NCI-H1417 treated with DMSO at 0.1 percent for 48 hours (cell line): ENCODE measurements at regions not wholly inside any gene's neighbourhood (a gene's known extent, or its start where the extent isn't known, plus 50 kb on each side); places are given as distances from the start of the nearest gene placed in this dataset.
"Not testable (repeated sequence)": the region's sequence is repeated elsewhere in the genome, so short reads cannot be mapped to it uniquely, and the experiment has no call there.

Source experiments
- DNase-seq: peaks from one replicate; lab custom pipeline; 2025; lab: John Stamatoyannopoulos, UW

DNA sequence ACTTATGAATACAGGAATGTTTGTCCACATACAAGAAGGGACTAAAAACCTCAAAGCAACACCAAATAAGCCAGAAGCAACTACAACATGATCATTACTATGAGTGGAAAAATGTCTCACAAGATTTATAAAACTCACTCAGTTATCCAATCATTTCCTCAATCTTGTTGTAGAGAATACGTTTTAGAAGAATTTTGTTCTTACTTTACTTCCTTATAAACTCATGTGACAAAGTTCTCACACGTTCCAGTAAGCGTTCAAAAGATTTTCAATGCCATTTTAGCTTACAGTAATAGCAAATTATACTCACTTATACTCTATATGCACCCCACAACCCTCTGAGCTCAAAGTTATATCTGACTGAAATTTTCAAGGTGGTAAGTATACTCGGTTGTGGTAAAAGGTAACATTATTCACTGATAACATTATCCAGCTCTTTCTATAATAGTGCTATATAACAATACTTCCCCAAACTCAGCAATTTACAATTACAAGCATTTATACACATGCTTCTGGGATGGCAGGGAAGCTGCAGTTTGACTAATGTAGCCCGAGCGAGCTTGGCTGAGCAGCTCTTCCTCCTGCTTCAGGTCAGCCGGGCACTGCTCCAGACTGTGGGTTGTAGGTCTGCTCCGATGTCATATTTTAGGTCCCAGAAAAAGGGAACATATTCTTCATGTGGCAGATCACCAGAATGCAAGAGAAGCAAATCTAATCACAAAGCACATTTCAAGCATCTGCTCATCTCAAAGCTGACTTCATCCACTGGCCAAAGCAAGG lies 226.3 kb downstream of the RCHY1 start:
- DNase-seq = no peak

DNA sequence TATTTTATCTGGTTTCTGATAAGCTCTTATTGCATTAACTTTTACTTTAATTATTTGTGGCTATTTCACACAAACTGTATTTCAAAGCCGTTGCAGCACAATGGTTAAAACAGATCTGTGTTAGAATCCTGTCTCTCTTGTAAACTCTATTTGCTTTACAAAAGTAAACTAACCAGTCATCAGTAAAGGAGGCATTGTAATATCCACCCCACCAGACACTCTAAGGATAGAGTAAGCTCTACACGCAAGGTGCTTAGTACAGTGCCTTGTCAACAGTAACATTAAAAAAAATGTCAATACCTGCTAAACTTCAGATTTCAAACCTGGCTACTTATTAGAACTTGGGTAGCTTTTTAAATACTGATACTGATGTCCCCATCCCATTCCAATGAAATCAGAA lies 228.4 kb downstream of the RCHY1 start:
- DNase-seq = no peak

DNA sequence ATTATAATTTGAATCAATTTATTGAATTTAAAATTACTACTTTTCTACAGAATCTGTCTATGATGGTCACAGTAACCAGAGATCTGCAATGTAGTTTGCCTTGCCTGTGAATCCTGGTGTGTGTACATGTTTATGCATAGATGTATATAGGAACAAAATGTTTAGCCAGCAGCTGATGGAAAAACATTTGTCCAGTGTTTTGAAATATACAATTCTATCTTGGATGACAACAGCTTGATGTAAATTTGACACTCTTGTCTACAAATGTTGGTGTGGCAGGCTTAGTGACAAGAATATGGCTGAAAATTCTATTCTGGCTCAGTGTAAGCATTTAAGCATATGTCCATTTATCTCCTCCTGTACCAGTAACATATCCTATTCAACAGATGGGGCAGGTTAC lies 229.4 kb downstream of the RCHY1 start:
- DNase-seq = no peak

DNA sequence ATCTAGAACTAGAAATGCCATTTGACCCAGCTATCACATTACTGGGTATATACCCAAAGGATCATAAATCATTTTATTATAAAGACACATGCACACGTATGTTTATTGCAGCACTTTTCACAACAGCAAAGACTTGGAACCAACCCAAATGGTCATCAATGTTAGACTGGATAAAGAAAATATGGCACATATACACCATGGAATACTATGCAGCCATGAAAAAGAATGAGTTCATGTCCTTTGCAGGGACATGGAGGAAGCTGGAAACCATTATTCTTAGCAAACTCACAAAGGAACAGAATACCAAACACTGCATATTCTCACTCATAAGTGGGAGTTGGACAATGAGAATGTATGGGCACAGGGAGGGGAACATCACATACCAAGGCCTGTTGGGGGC lies 233.7 kb downstream of the RCHY1 start:
- not testable (repeated sequence) for DNase-seq

DNA sequence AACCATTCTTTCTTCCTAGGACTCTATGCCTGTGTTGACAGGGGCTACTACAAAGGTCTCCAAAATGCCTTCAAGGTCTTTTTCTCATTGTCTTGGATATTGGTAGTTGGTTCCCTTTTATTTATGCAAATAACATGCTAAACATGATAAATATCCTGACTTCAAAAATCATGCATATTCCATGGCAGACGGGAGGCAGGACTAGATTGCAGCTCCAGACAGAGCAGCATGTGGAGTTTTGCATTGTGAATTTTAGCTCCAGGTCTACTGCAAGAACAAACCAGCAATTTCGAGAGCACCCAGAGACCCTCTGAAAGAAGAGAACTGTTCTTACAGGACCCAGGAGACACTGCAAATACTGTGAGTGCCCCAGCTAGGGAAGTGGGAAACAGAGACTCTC lies 254.9 kb downstream of the RCHY1 start:
- DNase-seq = no peak

DNA sequence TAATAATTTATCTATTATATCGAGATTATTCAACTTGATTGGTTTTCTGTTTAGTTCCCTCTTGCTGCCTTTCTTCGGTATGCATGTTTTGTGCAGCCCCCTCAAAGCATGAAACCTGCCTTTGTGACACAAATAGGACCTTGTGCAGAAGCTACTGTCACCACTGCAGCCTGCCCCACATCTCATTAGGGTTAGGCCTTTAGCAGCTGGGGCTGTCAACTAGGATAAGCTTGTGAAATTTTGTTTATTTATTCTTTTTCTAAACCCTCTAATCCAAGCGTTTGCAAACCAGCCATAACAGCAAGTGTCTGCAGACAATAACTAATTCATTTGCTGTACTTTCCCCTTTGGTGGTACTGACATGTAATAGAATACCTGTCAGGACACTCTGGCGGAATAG lies 258.9 kb downstream of the RCHY1 start:
- no peak for DNase-seq

DNA sequence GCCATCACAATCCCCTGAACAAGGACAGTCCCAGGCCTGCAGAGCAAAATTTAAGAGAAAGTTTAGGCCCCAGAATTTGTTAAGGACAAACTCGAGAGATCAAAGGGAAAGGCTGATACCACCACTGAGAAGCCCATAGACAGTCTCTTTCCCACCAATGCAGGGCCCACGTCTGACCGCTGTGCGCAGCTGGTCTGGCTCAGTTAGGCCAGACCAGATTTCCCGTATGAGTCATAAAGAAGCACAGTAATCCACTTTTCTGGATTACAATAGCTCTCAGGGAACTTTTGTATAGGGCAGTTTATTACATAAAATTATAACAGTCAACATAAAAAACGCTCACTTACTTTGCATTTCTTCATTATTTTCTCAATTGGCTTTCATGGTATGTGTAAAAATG lies 259.5 kb downstream of the RCHY1 start:
- no peak for DNase-seq

DNA sequence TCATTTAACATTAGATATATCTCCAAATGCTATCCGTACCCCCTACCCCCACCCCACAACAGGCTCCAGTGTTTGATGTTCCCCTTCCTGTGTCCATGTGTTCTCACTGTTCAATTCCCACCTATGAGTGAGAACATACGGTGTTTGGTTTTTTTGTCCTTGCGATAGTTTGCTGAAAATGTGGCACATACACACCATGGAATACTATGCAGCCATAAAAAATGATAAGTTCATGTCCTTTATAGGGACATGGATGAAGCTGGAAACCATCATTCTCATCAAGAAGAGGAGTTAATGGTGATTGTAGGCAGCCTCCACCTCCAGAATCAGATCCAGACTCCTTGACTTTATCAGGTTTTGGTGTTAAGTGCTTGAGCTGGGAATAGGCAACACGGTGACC lies 261.1 kb downstream of the RCHY1 start:
- DNase-seq = not testable (repeated sequence)

DNA sequence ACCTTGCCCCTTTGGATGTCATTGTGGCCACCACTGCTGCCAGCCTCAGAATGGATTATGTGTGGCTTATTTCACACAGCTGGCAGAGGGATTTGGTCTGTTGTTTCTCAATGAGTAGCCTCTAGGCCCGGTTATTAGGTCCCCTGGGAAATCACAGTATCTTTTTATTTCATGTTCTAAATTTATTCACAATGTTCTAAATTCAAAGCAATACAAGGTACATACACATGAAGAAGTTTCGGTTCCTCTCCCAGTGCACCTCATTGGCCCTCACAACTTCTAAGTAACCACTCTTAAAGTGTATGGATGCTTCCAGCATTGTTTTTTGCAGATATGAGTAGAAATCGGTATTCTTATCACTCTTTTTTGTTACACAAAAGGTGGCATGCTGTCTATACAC lies 262.7 kb downstream of the RCHY1 start:
- no peak for DNase-seq

DNA sequence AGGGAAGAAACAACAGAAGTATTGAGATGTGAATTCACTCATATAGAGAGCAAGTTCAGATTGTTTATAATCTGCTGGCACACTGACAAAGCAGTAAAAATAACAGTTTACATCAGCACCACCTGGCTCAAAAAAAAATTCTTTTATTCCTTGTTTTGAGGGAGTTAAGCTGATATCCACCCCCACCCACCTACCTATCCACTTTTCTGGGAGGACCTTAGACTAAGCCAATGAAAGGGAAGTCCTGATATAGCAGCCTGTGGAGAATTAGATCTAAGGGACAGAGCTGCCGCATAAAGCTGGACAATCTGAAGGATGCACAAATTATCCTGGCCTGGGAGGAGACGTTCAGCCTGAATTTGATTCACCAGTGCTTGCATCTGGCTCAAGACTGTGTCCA lies 264.5 kb downstream of the RCHY1 start:
- no peak for DNase-seq

DNA sequence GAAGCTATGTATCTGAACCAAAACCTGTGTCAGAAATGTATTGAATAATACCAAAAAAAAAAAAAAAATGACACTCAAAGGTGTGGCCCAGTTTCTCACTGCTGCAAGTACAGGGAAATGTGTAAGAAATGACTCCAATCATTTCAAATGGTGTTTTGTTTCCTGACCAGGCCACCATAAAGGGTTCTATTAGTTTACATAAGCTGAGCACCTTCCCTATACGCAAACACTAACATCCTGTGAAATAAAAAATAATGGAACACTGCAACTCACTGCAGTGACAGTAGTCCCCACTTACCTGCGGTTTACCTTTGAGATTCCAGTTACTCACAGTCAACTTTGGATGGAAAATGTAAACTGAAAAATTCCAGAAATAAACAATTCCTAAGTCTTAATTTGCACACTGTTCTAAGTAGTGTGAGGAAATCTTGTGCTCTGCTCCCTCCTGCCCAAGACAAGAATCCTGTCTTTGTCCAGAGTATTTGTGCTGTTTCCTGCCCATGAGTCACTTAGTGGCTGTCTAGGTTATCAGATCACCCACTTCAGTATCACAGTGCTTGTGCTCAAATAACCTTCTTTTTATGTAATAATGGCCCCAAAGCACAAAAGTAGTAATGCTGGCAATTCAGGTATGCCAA lies 265.3 kb downstream of the RCHY1 start:
- DNase-seq = no peak

DNA sequence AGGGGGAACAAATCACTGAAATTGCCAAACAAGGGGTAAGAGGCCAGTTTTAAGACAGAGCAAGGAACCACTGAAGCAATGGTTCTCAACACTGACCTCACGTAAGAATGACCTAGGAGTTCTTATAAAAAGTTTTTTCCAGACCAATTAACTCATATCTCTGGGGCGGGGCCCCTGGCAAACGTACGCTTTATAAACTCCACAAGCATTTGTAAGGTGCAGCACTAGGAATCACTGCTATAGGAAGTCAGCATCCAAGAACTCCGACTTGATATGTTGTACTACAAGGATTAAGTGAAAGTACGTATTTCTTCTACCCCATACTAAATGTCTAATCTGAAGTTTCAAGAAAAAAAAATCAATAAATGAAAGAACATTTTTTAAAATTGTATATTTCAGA lies 269.9 kb downstream of the RCHY1 start:
- no peak for DNase-seq

DNA sequence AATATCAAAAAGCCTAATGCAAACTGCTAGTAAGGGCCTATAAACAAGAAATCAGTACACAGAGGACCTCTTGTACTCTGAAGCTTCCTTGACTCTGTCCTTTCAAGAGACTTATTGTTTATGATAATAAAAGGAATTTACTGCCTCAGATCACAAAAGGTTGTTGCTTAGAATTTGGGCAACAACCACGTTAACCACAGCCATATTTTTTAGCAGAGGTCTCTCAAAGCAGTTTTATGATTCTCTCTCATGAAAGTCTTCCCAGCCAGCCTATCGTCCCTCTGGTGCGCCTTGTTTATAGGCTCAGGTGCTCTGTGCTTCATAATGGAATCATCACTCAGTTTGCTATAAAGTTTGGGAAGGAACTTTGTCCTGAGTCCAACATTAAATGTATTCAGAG lies 270.6 kb downstream of the RCHY1 start:
- DNase-seq = no peak

DNA sequence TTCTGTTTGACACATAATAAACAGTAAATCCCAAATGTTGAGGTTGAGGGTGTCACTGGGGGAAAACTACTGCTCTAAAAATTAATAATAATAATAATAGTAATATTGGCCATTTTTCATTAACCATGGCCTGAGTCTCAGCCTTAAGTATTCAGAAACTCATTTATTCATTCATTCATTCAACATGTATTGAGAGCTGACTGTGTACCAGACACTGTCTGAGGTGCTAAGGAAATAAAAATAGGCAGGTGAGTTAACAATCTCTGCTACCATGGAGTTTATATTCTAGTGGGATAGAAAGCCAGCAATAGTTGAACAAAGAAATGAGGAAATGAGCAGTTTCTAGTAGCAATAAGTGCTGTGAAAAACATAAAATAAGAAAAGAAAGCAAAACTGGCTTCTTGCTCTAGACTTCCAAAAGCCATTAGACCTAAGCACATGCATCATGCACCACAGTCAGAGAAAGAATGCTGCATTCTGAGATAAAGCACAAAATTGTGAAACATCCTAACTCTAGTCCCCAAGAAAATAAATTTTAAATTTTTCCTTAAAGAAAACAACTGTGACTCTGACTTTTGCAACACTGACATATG lies 278.7 kb downstream of the RCHY1 start:
- DNase-seq = no peak

DNA sequence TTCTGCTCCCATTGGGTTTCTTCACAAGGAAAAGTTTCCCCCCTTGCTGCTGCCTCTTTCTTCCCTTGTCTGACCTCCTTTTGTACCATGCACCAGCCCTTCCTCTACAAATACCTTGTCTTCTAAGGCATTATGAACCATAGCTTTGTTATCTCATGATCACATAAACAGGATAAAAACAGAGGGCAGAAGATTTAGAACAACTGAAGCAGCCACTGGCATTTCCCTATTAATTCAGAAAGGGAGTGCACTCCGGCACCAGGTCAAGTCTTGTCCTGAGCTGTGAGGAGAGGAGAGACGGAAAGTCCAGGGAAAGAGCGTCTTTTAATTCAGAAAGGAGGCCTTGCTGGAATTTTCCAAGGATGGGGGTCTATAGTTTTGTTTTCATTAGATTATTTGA lies 281.7 kb downstream of the RCHY1 start:
- no peak for DNase-seq

DNA sequence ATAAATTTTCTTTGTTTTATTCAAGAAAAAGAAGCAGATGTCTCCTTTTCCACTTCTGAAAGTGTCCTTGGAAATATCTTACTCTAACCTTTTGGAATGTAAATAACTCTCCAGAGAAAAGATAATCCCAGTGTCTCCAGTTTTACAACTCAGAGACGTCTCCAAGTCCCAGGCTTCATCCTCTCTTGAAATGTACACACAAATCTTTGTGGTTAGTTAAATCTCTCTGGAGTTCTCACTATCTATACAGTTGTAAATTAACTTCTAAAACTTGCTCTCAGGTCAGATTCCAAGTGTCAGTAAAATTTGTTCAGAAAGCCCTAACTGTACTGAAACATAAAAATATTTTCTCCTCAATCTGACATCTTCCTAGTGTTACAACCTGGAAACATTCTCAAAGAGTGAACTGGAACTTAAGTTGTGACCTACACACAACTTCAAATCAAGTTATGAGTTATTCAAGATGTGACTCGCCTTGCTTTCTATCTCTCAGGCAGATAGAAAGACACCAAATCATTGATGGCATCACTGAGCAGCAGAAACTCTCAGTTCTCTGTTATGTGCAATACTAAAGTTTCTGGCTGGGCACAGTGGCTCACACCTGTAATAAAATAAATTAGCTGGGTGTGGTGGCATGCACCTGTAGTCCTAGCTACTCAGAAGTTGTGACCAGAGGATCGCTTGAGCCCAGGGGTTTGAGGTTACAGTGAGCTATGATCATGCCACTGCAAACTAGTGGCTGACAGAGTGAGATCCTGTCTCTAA lies 284.2 kb downstream of the RCHY1 start:
- no peak for DNase-seq

DNA sequence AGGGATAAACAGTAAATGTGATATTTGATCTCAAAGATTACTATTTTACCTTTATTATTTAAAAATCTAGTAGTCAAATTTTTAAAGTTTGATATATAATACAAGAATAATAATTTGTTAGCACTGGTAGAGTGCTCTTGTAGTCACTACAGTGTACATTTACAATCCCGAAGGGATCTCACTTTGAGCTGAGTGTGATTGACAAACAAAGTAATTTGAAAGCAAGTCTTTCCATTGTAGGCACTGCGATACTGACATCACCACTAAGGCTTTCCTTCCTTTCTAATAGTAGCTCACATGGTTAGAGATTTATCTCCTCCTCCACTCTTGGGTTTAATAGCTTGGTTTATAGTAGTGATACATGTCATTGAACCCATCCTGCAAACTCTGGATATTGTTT lies 280.6 kb downstream of the PARM1 start:
- no peak for DNase-seq

DNA sequence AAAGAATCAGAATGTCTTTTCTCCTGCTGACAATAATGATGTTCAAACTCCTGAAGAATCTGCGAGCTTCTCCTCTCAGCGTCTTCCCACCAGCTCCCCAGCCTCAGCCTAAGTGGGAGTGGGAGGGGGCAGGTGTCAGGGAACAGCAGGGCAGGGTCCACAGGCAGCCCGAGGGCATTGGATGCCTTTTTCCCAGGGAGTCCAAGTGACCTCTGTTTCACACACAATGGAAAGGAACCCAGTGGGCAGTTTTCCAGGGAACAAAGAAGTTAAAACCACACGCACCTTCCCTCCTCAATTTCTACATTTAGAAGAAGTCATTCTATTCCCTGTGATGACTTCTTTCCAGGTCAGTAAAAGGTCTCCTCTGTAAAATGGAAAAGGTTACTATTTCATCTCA lies 278.5 kb downstream of the PARM1 start:
- DNase-seq = no peak

DNA sequence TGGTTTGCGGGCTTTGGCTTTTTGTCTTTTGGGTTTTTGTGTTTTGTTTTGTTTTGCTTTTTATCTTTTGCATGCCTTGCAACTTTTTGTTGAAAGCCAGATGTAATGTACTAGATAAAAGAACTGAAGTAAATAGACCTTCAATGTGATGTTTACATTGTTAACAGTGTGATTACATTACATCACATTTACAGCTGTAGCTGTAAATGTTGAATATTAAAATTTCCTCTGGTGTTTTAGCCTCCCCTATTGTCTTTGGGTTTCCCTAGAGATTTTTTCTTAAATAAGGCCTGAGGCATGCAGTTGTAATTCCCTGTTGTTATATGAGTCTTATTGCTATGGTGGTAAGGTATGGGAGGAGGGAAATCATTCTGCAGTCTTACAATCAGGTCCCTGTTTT lies 275.0 kb downstream of the PARM1 start:
- DNase-seq = no peak

DNA sequence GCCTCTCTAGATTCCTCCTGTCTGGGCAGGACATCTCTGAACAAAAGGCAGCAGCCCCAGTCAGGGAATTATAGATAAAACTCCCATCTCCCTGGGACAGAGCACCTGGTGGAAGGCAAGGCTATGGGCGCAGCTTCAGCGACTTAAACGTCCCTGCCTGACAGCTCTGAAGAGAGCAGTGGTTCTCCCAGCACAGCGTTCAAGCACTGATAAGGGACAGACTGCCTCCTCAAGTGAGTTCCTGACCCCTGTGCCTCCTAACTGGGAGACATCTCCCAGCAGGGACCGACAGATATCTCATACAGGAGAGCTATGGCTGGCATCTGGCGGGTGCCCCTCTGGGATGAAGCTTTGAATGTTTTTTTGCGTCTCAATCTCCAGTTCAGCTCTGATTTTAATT lies 262.2 kb downstream of the PARM1 start:
- DNase-seq = no peak

DNA sequence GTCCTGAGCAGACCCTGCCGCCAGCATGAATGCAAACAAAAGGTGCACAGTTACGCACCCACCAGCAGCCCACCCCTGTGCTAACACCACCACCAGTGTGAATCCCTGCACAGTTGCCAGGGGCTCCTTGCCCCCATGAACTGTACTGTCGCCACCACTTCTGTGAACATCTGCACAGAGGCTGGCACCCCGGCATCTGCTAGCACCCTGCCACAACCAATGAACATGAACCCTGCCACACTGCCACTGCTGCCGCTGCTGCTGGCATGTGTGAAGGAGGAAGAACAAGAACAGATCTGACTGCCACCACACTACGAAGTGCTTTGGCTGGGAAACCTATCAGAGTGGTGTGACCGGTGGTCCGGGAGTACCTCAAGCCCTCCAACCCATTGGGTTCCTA lies 261.3 kb downstream of the PARM1 start:
- DNase-seq = no peak

DNA sequence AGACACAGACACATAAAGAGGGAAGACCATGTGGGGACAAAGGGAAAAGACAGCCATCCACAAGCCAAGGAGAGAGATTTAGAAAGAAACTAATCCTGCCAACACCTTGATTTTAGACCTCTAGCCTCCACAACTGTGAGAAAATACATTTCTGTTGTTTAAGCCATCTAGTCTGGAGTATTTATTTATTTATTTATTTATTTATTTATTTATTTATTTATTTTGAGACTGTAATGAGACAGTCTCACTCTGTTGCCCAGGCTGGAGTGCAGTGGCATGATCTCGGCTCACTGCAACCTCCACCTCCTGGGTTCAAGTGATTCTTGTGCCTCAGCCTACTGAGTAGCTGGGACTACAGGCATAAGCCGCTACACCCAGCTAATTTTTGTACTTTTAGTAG lies 259.3 kb downstream of the PARM1 start:
- DNase-seq = not testable (repeated sequence)
